ENCODE measurements at regions not wholly inside any gene's neighbourhood (a gene's known extent, or its start where the extent isn't known, plus 50 kb on each side); places are given as distances from the start of the nearest gene placed in this dataset.

DNA sequence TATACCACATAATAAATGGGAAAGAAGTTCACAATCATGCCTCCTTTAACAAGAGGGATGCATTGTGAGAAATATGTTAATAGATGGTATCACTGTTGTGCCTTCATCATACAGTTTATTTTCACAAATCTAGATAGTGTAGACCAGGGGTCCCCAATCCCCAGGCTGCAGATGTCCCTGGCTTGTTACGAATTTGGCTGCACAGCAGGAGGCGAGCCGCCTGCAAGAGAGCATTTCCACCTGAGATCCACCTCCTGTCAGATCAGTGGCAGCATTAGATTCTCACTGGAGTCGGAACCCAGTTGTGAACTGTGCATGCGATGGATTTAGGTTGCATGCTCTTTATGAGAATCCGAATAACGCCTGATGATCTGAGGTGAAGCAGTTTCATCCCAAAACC lies 361.9 kb upstream of the ZWINT start:
- no peak overlapping the region for H3K4me3 ChIP-seq (replicated peaks; ENCODE audit: low read depth, low read length)
- TF ChIP-seq, protein P1, sequence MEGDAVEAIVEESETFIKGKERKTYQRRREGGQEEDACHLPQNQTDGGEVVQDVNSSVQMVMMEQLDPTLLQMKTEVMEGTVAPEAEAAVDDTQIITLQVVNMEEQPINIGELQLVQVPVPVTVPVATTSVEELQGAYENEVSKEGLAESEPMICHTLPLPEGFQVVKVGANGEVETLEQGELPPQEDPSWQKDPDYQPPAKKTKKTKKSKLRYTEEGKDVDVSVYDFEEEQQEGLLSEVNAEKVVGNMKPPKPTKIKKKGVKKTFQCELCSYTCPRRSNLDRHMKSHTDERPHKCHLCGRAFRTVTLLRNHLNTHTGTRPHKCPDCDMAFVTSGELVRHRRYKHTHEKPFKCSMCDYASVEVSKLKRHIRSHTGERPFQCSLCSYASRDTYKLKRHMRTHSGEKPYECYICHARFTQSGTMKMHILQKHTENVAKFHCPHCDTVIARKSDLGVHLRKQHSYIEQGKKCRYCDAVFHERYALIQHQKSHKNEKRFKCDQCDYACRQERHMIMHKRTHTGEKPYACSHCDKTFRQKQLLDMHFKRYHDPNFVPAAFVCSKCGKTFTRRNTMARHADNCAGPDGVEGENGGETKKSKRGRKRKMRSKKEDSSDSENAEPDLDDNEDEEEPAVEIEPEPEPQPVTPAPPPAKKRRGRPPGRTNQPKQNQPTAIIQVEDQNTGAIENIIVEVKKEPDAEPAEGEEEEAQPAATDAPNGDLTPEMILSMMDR (IDR thresholded peaks at IDR 0.05; ENCODE audit: low read length, missing control alignments) = no peak
- DNase-seq (ENCODE audit: low read depth) = no peak

DNA sequence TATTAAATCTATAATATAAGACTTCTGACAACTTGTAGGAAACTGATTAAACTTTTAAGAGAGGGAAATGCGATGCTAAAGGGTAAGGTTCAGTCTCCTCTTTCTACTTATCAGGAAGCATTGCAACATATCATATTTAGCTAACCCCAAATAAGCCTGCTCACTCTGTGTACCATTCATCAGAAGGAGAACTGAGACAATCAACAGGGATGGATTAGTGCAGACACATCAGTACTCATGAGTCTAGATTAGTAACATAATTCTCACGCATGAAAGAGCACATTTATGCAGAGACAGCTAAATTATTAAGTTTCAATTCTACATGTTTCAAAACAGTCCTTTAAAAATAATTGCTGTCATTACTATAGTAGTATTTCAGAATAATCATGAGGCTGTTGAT lies 354.2 kb upstream of the ZWINT start:
- no peak overlapping the region for H3K4me3 ChIP-seq (replicated peaks; ENCODE audit: low read depth, low read length)
- TF ChIP-seq, protein P1 (IDR thresholded peaks at IDR 0.05; ENCODE audit: low read length, missing control alignments) = no peak
- no peak for DNase-seq (ENCODE audit: low read depth)

DNA sequence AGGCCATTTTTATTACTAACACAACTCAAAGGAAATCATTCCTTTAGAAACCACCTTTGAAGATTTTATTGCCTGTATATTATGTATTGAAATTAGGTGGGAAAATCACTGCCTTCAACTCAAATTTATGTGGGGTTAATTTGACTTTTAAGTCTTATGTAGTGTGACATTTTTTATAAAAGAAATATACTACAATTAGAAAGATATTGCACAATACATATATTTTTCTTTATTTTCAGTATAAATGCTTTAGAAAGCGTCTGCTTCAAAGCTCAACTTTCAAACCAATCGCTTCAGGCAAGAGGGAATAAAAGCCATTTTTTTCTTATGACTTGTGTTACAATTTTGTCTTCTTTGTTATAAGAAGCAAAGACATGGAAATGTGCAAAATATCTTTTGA lies 337.4 kb upstream of the ZWINT start:
- TF ChIP-seq, protein P1 (IDR thresholded peaks at IDR 0.05; ENCODE audit: low read length, missing control alignments) = no peak
- no peak for DNase-seq (ENCODE audit: low read depth)
- no peak overlapping the region for H3K4me3 ChIP-seq (replicated peaks; ENCODE audit: low read depth, low read length)

DNA sequence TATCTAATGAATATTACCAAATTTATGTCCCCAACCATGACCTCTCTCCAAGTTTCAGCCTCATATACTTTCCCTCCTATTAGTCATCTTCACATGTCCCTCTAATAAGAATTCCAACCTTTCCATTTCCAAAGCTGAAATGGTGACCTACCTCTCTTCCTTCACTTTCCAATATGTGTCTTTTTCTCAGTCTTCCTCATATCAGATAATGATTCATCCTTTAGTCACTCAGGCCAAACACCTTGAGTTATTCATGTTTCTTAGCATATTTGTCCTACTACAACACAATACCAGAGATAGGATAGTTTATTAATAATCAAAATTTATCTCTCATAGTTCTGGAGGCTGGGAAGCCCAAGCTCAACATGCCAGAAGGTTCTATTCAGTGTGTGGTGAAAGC lies 318.5 kb upstream of the ZWINT start:
- H3K4me3 ChIP-seq (replicated peaks; ENCODE audit: low read depth, low read length) = no peak overlapping the region
- no peak for DNase-seq (ENCODE audit: low read depth)
- TF ChIP-seq, protein P1 (IDR thresholded peaks at IDR 0.05; ENCODE audit: low read length, missing control alignments) = no peak

DNA sequence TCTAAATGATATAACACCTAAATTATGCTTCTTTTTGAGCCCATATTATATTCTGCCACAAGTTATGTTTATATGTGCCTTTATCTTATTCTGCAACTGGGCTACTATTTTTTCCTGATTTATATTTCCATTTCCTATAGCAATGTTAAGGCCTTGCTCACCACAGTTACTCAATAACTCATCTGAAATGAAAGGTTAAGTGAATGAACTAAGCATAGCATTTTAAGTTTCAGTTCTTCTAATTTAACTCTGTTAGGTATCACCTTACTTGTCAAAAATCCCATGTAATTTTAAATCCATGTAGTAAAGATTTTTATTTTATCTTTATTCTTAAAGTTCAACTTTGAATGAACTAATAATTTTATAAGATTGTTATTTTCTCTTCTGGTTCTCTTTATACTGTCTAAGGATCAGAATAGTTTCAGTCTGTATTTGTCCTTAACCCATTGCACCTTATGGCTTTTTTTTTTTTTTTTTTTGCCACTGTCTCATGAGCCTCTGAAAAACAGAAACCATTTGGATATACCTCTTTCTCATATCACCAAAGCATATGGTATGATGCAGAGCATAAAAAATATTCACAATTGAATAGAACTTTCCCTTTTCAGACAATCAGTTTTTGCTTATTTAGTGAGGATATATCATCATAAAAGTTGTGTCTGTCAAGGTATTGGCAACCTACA lies 301.8 kb upstream of the ZWINT start:
- TF ChIP-seq, protein P1 (IDR thresholded peaks at IDR 0.05; ENCODE audit: low read length, missing control alignments) = no peak

DNA sequence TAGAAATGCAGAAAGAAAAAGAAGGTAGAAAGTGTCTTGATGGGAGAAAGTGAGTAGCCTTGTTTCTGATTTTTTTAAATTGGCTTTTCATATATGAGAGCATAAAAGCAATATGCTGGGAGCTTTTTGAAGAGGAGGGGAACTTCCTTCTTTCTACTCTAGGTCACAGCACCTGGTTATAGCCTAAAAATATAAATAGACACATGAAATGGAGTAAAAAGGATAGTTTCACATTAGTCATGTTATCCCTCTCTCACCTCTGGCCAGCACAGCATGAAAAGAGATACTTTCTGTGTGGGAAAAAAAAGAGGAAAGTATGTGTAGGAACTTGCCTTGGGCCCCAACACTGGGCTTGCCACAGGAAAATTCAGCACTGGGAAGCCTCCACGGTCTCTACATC lies 292.2 kb upstream of the ZWINT start:
- H3K4me3 ChIP-seq (replicated peaks; ENCODE audit: low read depth, low read length) = no peak overlapping the region
- TF ChIP-seq, protein P1 (IDR thresholded peaks at IDR 0.05; ENCODE audit: low read length, missing control alignments) = no peak
- no peak for DNase-seq (ENCODE audit: low read depth)

More for the DNA sequence above, 301.8 kb upstream of the ZWINT start:
- H3K4me3 ChIP-seq (replicated peaks; ENCODE audit: low read depth, low read length) = no peak overlapping the region
- no peak for DNase-seq (ENCODE audit: low read depth)
